Lower leg skin (tissue), 3 donors: ENCODE measurements at regions not wholly inside any gene's neighbourhood (a gene's known extent, or its start where the extent isn't known, plus 50 kb on each side); places are given as distances from the start of the nearest gene placed in this dataset.

ENCODE experiments used
- CTCF ChIP-seq, 3 donors: fragments of 450-650 bp; IDR thresholded peaks; one replicate each; pipeline ENCODE4 v1.5.1; 2016; ENCODE audit warnings: antibody characterized with exemption in 3 of 3, mild to moderate bottlenecking in 3 of 3, moderate library complexity in 2 of 3
- POLR2A ChIP-seq, 2 donors: fragments of 450-650 bp; IDR thresholded peaks; one replicate each; pipeline ENCODE4 v1.6.1; 2016 to 2017; ENCODE audit warnings: antibody characterized with exemption in 2 of 2, mild to moderate bottlenecking in 1 of 2, moderate library complexity in 1 of 2

GRCh38 chr3:161641287-161641686 is 144.7 kb downstream of the OTOL1 start:
- TF ChIP-seq POLR2A (IDR thresholded peaks at IDR 0.05), result no peak
- TF ChIP-seq CTCF (IDR thresholded peaks at IDR 0.05), result no peak
